ENCODE measurements at regions not wholly inside any gene's neighbourhood (a gene's known extent, or its start where the extent isn't known, plus 50 kb on each side); places are given as distances from the start of the nearest gene placed in this dataset.
"Not testable (repeated sequence)": the region's sequence is repeated elsewhere in the genome, so short reads cannot be mapped to it uniquely, and the experiment has no call there.

DNA sequence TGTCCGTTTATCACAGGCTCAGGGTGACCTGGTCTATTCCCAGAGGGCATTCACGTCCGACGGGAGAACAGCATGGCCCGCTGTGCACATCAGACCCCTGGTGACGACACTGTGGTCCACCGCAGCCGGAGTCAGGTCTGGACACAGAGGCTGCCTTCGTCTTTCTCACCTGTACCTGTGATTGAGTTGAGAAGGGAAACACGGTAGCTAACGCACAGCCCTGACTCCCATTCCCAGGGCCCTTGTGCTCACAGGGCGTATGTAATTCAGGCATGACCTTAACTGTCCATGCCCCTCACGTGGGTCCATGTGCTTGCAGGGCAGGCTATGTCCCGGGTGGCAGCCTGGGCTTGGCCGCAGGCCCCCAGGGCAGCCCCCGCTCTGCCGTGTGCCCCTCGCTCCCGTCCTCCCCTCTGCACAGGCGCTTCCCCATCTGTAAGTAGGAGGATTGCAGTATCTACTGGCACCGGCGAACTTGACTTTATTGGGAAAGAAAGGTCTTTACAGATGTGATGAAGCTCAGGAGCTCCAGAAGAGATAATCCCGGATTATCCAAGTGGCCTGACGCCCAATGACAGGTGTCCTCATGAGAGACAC lies 221.3 kb upstream of the TCERG1L start:
- DNase-seq (ENCODE audit: low spot score): no peak

DNA sequence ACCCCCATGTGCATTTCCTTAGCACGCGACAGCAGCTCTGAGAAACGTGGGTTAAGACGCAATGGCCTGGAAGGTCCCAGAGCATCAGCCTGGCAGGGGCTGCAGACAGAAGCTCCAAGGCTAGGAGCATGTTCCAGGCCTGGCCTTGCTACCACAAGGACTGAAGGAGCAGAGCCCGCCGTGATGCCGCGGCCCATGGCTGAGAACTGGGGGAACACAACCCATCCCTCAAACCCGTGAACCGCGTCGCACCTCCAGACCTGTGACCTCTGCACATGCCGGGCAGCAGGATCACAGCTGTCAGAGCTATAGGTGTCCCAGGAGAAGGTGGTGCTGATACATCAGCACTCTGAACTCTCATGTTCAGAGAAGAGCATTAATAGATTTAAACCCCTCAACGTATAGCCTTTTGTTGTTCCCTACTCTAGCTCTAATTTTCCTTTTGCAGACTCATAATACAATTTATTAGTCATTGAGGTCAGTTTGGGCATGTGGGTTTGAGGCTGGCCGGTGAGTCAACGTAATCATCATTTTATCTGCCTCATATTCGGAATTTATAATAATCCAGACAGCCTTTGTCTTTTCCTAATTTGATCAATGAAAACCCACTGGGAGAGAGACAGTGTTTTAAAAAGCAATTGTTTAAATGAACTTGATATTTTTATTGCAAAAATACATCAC lies 222.5 kb upstream of the TCERG1L start:
- no peak for DNase-seq (ENCODE audit: low spot score)

- no peak for DNase-seq (ENCODE audit: low spot score)
These were observed 223.3 kb upstream of the TCERG1L start for GRCh38 chr10:131534836-131535235.

GRCh38 chr10:131536676-131537075 lies 225.2 kb upstream of the TCERG1L start:
- no peak for DNase-seq (ENCODE audit: low spot score)

DNA sequence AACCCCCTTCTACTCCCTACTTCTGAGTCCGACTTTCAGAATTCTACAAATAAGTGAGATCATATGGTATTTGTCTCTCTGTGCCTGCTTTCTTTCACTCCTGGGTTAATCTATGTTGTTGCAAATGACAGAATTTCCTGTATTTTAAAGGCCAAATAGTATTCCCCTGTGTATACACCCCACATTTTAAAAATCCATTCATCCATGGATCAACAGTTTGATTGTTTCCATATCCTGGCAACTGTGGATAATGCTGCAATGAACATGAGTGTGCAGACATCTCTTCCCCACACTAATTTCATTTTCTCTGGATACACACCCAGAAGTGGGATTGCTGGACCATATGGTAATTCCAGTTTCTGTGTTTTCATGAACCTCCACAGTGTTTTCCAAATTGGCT lies 225.8 kb upstream of the TCERG1L start:
- no peak for DNase-seq (ENCODE audit: low spot score)

DNA sequence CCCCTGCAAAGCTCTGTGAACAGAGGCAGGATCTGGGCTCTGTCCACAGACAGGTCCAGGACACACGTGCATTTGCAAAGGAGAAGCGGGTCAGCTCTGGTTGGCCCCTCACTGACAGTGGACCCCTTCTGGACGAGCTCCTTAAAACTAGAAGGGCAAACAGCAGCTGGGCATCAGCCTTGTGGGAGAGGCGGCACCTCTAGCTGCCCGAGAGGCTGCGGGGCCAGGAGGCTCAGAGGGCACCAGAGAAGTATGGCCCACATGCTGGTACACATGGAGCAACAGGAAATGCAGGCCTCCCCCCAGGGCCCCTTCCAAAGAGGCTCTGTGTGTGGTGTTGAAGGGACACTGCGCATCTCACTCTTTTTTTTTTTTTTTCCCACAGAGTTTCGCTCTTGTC lies 233.0 kb upstream of the TCERG1L start:
- no peak for DNase-seq (ENCODE audit: low spot score)

- no peak for DNase-seq (ENCODE audit: low spot score)
These were observed 234.7 kb upstream of the TCERG1L start for GRCh38 chr10:131546086-131546810.

DNA sequence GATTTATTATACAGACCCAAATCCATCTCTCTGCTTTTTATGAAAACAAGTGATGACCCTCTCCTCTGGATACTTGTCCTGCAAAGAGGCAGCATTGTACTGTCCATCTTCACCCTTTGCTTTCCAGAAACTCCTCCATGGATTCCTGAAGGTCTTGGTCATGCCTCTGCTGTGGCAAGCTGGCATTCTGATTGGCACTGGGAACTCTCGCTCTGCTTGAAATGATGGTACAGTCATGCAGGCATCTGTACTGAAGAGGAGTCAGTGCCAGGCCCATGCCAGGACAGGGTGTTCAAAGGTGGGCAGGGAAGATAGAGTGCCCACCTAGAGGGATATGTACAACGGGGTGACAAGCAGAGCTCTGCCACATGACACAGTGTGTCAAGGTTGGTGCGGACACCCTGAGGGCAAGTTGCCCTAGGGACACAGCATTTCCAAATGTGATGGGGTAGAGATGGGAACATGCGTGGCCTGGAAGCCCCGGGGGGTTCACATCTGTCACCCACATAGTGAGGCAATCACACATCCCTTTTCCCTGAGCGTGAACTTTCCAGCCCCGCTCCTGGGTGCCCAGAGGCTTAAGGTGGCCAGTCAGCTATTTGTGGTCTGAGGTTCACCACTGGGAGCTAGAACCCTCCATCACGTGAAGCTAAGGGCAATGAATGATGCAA lies 235.7 kb upstream of the TCERG1L start:
- no peak for DNase-seq (ENCODE audit: low spot score)

GRCh38 chr10:131548176-131548575 lies 236.7 kb upstream of the TCERG1L start:
- no peak for DNase-seq (ENCODE audit: low spot score)

- DNase-seq (ENCODE audit: low spot score): no peak
These were observed 237.6 kb upstream of the TCERG1L start for GRCh38 chr10:131549116-131549515.

- no peak for DNase-seq (ENCODE audit: low spot score)
These were observed 241.6 kb upstream of the TCERG1L start for GRCh38 chr10:131553121-131553520.

DNA sequence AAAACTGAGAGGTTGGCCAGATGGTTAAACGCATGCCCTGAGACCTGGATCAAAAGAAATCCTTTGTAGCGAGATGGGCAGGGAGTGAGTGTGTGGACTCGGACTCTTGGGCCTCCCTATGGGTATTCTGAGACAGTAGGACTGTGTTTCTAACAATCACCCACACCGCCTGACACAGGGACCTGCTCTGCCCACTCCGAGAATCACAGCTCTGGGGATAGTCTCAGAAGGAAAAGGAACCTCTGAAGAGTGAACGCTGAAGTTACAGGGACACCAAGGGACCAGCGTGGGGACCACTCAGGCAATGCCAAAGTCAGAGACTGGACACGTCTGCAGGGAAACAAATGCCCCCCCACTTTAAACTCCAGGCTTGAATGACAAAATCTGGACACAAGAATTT lies 242.1 kb upstream of the TCERG1L start:
- DNase-seq (ENCODE audit: low spot score): no peak

DNA sequence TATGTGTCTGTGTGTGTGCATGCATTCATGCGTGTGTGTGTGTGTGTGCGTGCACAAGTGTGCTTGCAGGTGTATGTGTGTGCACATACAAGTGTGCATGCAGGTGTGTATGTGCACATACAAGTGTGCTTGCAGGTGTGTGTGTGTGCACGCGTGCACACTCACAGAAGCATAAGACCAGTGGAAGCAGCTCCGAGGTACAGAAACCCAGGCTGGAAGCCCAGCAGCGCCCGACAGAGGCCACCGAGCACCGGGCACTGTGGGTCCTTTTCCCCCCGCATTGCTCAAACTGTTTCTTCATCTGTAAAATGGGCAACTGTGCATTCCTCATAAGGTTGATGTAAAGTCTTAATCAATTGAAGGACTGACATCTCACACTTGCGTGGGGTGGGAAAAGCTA lies 243.3 kb upstream of the TCERG1L start:
- no peak for DNase-seq (ENCODE audit: low spot score)

- no peak for DNase-seq (ENCODE audit: low spot score)
These were observed 243.9 kb upstream of the TCERG1L start for GRCh38 chr10:131555406-131555805.

GRCh38 chr10:131556061-131556896 lies 244.8 kb upstream of the TCERG1L start:
- DNase-seq (ENCODE audit: low spot score): no peak

- DNase-seq (ENCODE audit: low spot score): no peak
These were observed 245.5 kb upstream of the TCERG1L start for GRCh38 chr10:131556897-131557495.

GRCh38 chr10:131557956-131558355 lies 246.4 kb upstream of the TCERG1L start:
- not testable (repeated sequence) for DNase-seq (ENCODE audit: low spot score)

DNA sequence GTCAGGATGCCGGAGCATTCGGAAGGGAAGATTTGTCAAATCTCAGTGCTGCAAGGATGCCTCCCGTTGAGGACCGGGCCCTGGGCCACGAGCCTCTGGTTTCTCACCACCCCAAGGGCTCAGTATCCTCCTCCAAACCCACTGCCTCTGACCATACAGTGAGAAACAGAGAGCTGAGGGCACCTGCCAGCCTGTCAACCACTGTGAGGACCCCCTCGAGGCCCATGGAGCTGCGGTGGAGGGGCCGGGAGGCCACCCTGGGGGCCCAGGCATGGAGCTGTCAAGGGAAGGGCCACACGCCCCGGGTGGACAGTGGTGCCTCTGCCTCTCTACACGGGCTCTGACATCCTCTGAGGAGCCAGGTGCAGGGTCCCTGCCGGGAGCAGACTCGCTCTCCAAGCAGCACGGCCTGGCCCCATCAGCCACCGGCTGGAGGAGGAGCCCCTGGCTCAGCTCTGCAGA lies 248.0 kb upstream of the TCERG1L start:
- no peak for DNase-seq (ENCODE audit: low spot score)

- DNase-seq (ENCODE audit: low spot score): no peak
These were observed 248.6 kb upstream of the TCERG1L start for GRCh38 chr10:131560166-131560565.

- no peak for DNase-seq (ENCODE audit: low spot score)
These were observed 249.3 kb upstream of the TCERG1L start for GRCh38 chr10:131560706-131561355.

- no peak for DNase-seq (ENCODE audit: low spot score)
These were observed 250.4 kb upstream of the TCERG1L start for GRCh38 chr10:131561897-131562296.
